Astrocyte of the cerebellum (primary cell): ENCODE measurements at regions not wholly inside any gene's neighbourhood (a gene's known extent, or its start where the extent isn't known, plus 50 kb on each side); places are given as distances from the start of the nearest gene placed in this dataset.

ENCODE experiments used
- DNase-seq: peaks from one replicate; pipeline ENCODE4 v3.0.0-alpha.2; 2011; ENCODE audit warnings: low read depth
- H3K4me3 ChIP-seq: 2 replicates; pipeline ENCODE4 v1.5.1; 2011; ENCODE audit warnings: mild to moderate bottlenecking, low read depth, low read length, moderate library complexity
- in situ Hi-C: cut with HindIII; loops from 2 replicates; pipeline ENCODE4 v1.10.0; 2017; ENCODE audit warnings: low sequenced_read_pairs
- TF ChIP-seq, protein P1 (sequence below): IDR thresholded peaks from 2 replicates; pipeline ENCODE4 v1.5.1; 2012; ENCODE audit warnings: low read length, low read depth, moderate library complexity, mild to moderate bottlenecking; ENCODE audit errors: missing control alignments

GRCh38 chr9:1878811-1879210, 136.3 kb upstream of the SMARCA2 start:
- TF ChIP-seq, protein P1, sequence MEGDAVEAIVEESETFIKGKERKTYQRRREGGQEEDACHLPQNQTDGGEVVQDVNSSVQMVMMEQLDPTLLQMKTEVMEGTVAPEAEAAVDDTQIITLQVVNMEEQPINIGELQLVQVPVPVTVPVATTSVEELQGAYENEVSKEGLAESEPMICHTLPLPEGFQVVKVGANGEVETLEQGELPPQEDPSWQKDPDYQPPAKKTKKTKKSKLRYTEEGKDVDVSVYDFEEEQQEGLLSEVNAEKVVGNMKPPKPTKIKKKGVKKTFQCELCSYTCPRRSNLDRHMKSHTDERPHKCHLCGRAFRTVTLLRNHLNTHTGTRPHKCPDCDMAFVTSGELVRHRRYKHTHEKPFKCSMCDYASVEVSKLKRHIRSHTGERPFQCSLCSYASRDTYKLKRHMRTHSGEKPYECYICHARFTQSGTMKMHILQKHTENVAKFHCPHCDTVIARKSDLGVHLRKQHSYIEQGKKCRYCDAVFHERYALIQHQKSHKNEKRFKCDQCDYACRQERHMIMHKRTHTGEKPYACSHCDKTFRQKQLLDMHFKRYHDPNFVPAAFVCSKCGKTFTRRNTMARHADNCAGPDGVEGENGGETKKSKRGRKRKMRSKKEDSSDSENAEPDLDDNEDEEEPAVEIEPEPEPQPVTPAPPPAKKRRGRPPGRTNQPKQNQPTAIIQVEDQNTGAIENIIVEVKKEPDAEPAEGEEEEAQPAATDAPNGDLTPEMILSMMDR = no peak
- H3K4me3 ChIP-seq = no peak overlapping the region
- in situ Hi-C loops = no loop called here
- no peak for DNase-seq

GRCh38 chr9:1879501-1879900, 135.6 kb upstream of the SMARCA2 start:
- TF ChIP-seq, protein P1 = no peak
- no peak overlapping the region for H3K4me3 ChIP-seq
- in situ Hi-C loops = no loop called here
- no peak for DNase-seq

DNA sequence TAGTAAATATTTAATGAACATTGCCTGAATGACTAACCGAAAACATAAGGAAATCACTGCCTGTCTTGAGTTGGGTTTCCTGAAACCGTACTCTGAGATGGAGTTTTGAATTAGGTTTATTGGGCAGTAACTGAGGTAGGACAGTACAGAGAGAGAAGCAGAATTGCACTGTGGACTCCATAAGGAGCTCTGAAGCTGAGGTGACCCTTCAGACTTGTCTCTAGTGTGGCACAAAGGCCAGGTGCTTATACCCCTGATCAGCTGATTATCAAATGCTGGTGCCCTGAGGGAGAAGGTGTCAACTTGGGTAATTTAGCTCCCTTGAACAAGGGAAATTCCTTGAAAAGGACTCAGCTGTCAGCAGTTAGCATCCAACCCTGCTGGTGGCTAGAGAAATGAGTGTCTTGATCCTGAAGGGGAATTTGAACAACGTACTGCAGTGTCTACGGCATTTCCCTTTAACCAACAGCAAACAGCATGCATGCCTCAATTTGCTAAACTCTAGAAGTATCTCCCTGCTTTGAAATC, 135.0 kb upstream of the SMARCA2 start:
- no peak overlapping the region for H3K4me3 ChIP-seq
- no peak for DNase-seq
- TF ChIP-seq, protein P1 = no peak
- in situ Hi-C loops = no loop called here

- in situ Hi-C loops = no loop called here
- no peak for DNase-seq
- TF ChIP-seq, protein P1 = no peak
- H3K4me3 ChIP-seq = no peak overlapping the region
Observed at GRCh38 chr9:1881708-1882295, 133.3 kb upstream of the SMARCA2 start.

- TF ChIP-seq, protein P1 = no peak
- no peak overlapping the region for H3K4me3 ChIP-seq
- no peak for DNase-seq
- in situ Hi-C loops = no loop called here
Observed at GRCh38 chr9:1882711-1883403, 132.3 kb upstream of the SMARCA2 start.

DNA sequence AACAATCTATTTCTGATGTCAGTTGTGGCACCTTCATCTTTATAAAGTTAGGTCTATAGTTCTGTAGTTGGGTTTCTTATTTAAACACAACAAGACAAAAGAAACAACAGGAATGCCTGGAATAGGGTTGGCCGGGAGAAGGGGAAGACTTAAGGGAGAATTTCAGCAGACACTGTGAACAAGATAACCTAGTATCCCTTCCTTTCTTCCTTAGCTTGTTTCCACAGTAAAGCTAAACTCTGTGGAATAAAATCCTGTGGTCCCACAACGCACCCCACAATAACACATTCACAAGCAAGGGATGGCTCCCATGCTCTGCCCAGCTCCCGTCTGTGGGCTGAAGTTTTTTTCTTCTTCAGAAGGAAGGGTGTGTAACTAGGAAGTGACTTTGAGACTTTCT, 124.9 kb upstream of the SMARCA2 start:
- H3K4me3 ChIP-seq = no peak overlapping the region
- in situ Hi-C loops = no loop called here
- DNase-seq = no peak
- TF ChIP-seq, protein P1 = no peak
